OCI-LY1 (cell line): ENCODE measurements at regions not wholly inside any gene's neighbourhood (a gene's known extent, or its start where the extent isn't known, plus 50 kb on each side); places are given as distances from the start of the nearest gene placed in this dataset.

Experiments used
- CTCF ChIP-seq: fragments of 200-600 bp; sonication (generic), shearing (Covaris generic); IDR thresholded peaks from 2 replicates; pipeline ENCODE4 v1.5.1; 2017; ENCODE audit warnings: mild to moderate bottlenecking, antibody characterized with exemption, low read length, moderate library complexity, mixed read lengths
- EZH2 ChIP-seq: fragments of 200-600 bp; sonication (generic), shearing (Covaris generic); IDR thresholded peaks from 2 replicates; pipeline ENCODE4 v1.8.0; 2017; ENCODE audit warnings: borderline replicate concordance, mixed run types, mild to moderate bottlenecking, antibody characterized with exemption, low read length, moderate library complexity, mixed read lengths

- TF ChIP-seq CTCF = no peak
- TF ChIP-seq EZH2 = no peak
Measured at GRCh38 chr2:39494784-39495251, 57.7 kb upstream of the MAP4K3 start.
